GM23338 (cell line): ENCODE measurements at regions not wholly inside any gene's neighbourhood (a gene's known extent, or its start where the extent isn't known, plus 50 kb on each side); places are given as distances from the start of the nearest gene placed in this dataset.

ENCODE experiments used
- ATAC-seq: fragments of 200-7000 bp; cut with Tn5 transposase; 3 replicates; pipeline ENCODE4 v1.9.1; 2020
- DNase-seq: peaks from one replicate; pipeline ENCODE4 v3.0.0-alpha.2; 2015; ENCODE audit warnings: low spot score
- H2AFZ ChIP-seq: fragments of 200-600 bp; sonication (generic); 2 replicates; pipeline ENCODE4 v1.8.0; 2016; ENCODE audit warnings: antibody characterized with exemption, mild to moderate bottlenecking, moderate library complexity
- H3F3A ChIP-seq: fragments of 200-600 bp; sonication (generic); replicated peaks from 2 replicates; pipeline ENCODE4 v1.8.0; 2017; ENCODE audit warnings: antibody characterized with exemption, mixed run types, low read depth
- H3K27ac ChIP-seq: fragments of 200-600 bp; sonication (generic); 2 replicates; pipeline ENCODE4 v1.6.1; 2016; ENCODE audit warnings: low read depth
- H3K27me3 ChIP-seq: fragments of 200-600 bp; sonication (generic); 2 replicates; pipeline ENCODE4 v1.8.0; 2016; ENCODE audit warnings: mild to moderate bottlenecking, mixed run types, moderate library complexity; ENCODE audit not compliant: insufficient read depth
- H3K36me3 ChIP-seq: fragments of 200-600 bp; sonication (generic); 2 replicates; pipeline ENCODE4 v1.8.0; 2016; ENCODE audit warnings: mild to moderate bottlenecking; ENCODE audit not compliant: insufficient read depth
- H3K4me1 ChIP-seq: fragments of 200-600 bp; sonication (generic); 2 replicates; pipeline ENCODE4 v1.8.0; 2016; ENCODE audit warnings: mild to moderate bottlenecking, moderate library complexity; ENCODE audit not compliant: insufficient read depth
- H3K4me2 ChIP-seq: fragments of 200-600 bp; sonication (generic); 2 replicates; pipeline ENCODE4 v1.7.1; 2017; ENCODE audit warnings: mixed run types
- H3K4me3 ChIP-seq: fragments of 200-600 bp; sonication (generic); 2 replicates; pipeline ENCODE4 v1.6.1; 2016; ENCODE audit warnings: mixed run types
- H3K79me2 ChIP-seq: fragments of 200-600 bp; sonication (generic); replicated peaks from 2 replicates; pipeline ENCODE4 v1.8.0; 2017; ENCODE audit warnings: mild to moderate bottlenecking; ENCODE audit not compliant: insufficient read depth
- H3K9me2 ChIP-seq: fragments of 200-600 bp; sonication (generic); 2 replicates; pipeline ENCODE4 v1.8.0; 2017; ENCODE audit not compliant: insufficient read depth
- H4K20me1 ChIP-seq: fragments of 200-600 bp; sonication (generic); replicated peaks from 2 replicates; pipeline ENCODE4 v1.8.0; 2017; ENCODE audit warnings: mild to moderate bottlenecking; ENCODE audit not compliant: insufficient read depth
- H3K27ac Mint-ChIP-seq: 2 replicates; pipeline ENCODE4 v1.8.0; 2020; ENCODE audit warnings: inconsistent platforms, mild to moderate bottlenecking, moderate library complexity, mixed read lengths
- H3K27me3 Mint-ChIP-seq: 3 replicates; pipeline ENCODE4 v1.8.0; 2022; ENCODE audit warnings: low read depth, mild to moderate bottlenecking, moderate library complexity, mixed read lengths, inconsistent platforms; ENCODE audit not compliant: insufficient read depth, poor library complexity
- H3K36me3 Mint-ChIP-seq: 3 replicates; pipeline ENCODE4 v1.8.0; 2021; ENCODE audit warnings: low read depth, mild to moderate bottlenecking, inconsistent platforms, moderate library complexity, mixed read lengths
- H3K4me1 Mint-ChIP-seq: 3 replicates; pipeline ENCODE4 v1.8.0; 2020; ENCODE audit warnings: mild to moderate bottlenecking, inconsistent platforms, mixed read lengths
- H3K4me3 Mint-ChIP-seq: 3 replicates; pipeline ENCODE4 v1.8.0; 2021; ENCODE audit warnings: moderate library complexity, mild to moderate bottlenecking, inconsistent platforms, mixed read lengths
- H3K9me3 Mint-ChIP-seq: 3 replicates; pipeline ENCODE4 v1.8.0; 2020; ENCODE audit warnings: moderate library complexity, mild to moderate bottlenecking, inconsistent platforms, mixed read lengths
- CREB1 ChIP-seq: fragments of 250-450 bp; sonication (Bioruptor Pico); IDR thresholded peaks from 2 replicates; pipeline ENCODE4 v1.5.0; 2020; ENCODE audit warnings: low read depth, mild to moderate bottlenecking, moderate library complexity
- CTCF ChIP-seq, 2 experiments: fragments of 200-600 bp in 1 of 2; sonication (generic) in 1 of 2; conservative IDR thresholded peaks; 2 replicates each; pipeline versions ENCODE4 v1.5.1 to v1.6.1; 2016 to 2017; ENCODE audit warnings: antibody characterized with exemption in 2 of 2, low read depth in 2 of 2, mild to moderate bottlenecking in 2 of 2, moderate library complexity in 1 of 2
- ETS1 ChIP-seq: IDR thresholded peaks from 2 replicates; pipeline ENCODE4 v1.6.1; 2016; ENCODE audit warnings: antibody characterized with exemption
- EZH2phosphoT487 ChIP-seq: fragments of 200-600 bp; sonication (generic); IDR thresholded peaks from one replicate; pipeline ENCODE4 v1.8.1; 2018; ENCODE audit warnings: antibody characterized with exemption; ENCODE audit not compliant: unreplicated experiment
- JUNB ChIP-seq: IDR thresholded peaks from one replicate; pipeline ENCODE4 v1.6.1; 2016; ENCODE audit warnings: antibody characterized with exemption; ENCODE audit not compliant: unreplicated experiment
- POLR2AphosphoS5 ChIP-seq: IDR thresholded peaks from 2 replicates; pipeline ENCODE4 v1.6.1; 2016; ENCODE audit warnings: antibody characterized with exemption, low read depth
- REST ChIP-seq: IDR thresholded peaks from one replicate; pipeline ENCODE4 v1.6.1; 2018; ENCODE audit warnings: antibody characterized with exemption; ENCODE audit not compliant: unreplicated experiment
- STAT1 ChIP-seq: IDR thresholded peaks from one replicate; pipeline ENCODE4 v1.6.1; 2016; ENCODE audit warnings: antibody characterized with exemption; ENCODE audit not compliant: unreplicated experiment
- ZNF114 ChIP-seq: fragments of 250-450 bp; sonication (Bioruptor Pico); IDR thresholded peaks from 2 replicates; pipeline ENCODE4 v1.5.0; 2020; ENCODE audit warnings: mild to moderate bottlenecking, moderate library complexity
- ZNF331 ChIP-seq: fragments of 250-450 bp; sonication (Bioruptor Pico); IDR thresholded peaks from 2 replicates; pipeline ENCODE4 v1.5.0; 2020; ENCODE audit warnings: low read depth, mild to moderate bottlenecking, moderate library complexity
- ZNF462 ChIP-seq: fragments of 250-450 bp; sonication (Bioruptor Pico); IDR thresholded peaks from 2 replicates; pipeline ENCODE4 v1.5.0; 2020; ENCODE audit warnings: mild to moderate bottlenecking, moderate library complexity

- Mint-ChIP-seq H3K9me3 (peaks cover 9% of the 10 kb centered on the region), H3K27ac (no peak overlapping the region), H3K36me3 (peaks cover 11% of the 10 kb centered on the region), H3K4me3 (no peak overlapping the region), H3K4me1 (peaks cover 4% of the 10 kb centered on the region; the same call in 1 of the 3 replicates), H3K27me3 (peaks cover 2% of the 10 kb centered on the region)
- H2AFZ ChIP-seq = no peak overlapping the region
- H3K4me1 ChIP-seq = peaks cover 8% of the 10 kb centered on the region
- no peaks in the 10 kb centered on the region for H3K27me3 ChIP-seq
- ATAC-seq = no peak
- H3F3A ChIP-seq = no peaks in the 10 kb centered on the region
- no peak overlapping the region for H3K4me2 ChIP-seq
- no peaks in the 10 kb centered on the region for H3K36me3 ChIP-seq
- TF ChIP-seq ZNF114 (CRISPR knock-in tag) = no peak
- TF ChIP-seq REST = no peak
- no peak for TF ChIP-seq CREB1 (CRISPR knock-in tag)
- no peak for TF ChIP-seq POLR2AphosphoS5
- TF ChIP-seq STAT1 = no peak
- TF ChIP-seq CTCF (conservative IDR thresholded peaks at IDR 0.05; ENCODE audit: low read depth in 2 of 2) = no peak
- TF ChIP-seq ZNF331 (CRISPR knock-in tag) = no peak
- no peak for TF ChIP-seq ETS1
- TF ChIP-seq EZH2phosphoT487 = no peak
- TF ChIP-seq JUNB = no peak
- no peak for TF ChIP-seq ZNF462 (CRISPR knock-in tag)
- no peak overlapping the region for H3K27ac ChIP-seq
- no peaks in the 10 kb centered on the region for H4K20me1 ChIP-seq
- no peak for DNase-seq
- no peaks in the 10 kb centered on the region for H3K79me2 ChIP-seq
- H3K9me2 ChIP-seq = peaks cover 5% of the 10 kb centered on the region; the same call in 1 of the 2 replicates
- no peak overlapping the region for H3K4me3 ChIP-seq
Measured at GRCh38 chr4:136458326-136458725, 1074.0 kb downstream of the PCDH18 start.
